ENCODE measurements at regions not wholly inside any gene's neighbourhood (a gene's known extent, or its start where the extent isn't known, plus 50 kb on each side); places are given as distances from the start of the nearest gene placed in this dataset.

GRCh38 chr3:166111562-166111961, 274.3 kb upstream of the BCHE start:
- H3K36me3 Mint-ChIP-seq = peaks cover 0 to 4% (median 0%) of the 10 kb centered on the region in 3 donors
- H3K9me3 Mint-ChIP-seq = peaks cover 0 to 26% (median 5%) of the 10 kb centered on the region in 9 donors
- ATAC-seq (no peak), DNase-seq (no peak)
- H3K27ac Mint-ChIP-seq = no peak overlapping the region
- no peaks in the 10 kb centered on the region for H3K4me1 Mint-ChIP-seq
- H3K4me3 Mint-ChIP-seq = no peak overlapping the region
- no peaks in the 10 kb centered on the region for H3K27me3 Mint-ChIP-seq
- POLR2A ChIA-PET = no interaction called here

- Mint-ChIP-seq H3K36me3 (peaks cover 0 to 4% (median 0%) of the 10 kb centered on the region in 3 donors), H3K27me3 (no peaks in the 10 kb centered on the region), H3K4me1 (no peaks in the 10 kb centered on the region), H3K27ac (no peak overlapping the region), H3K4me3 (no peak overlapping the region), H3K9me3 (peaks cover 0 to 30% (median 5%) of the 10 kb centered on the region in 9 donors)
- DNase-seq (no peak), ATAC-seq (no peak)
- POLR2A ChIA-PET = no interaction called here
Measured at GRCh38 chr3:166110102-166110501, 272.9 kb upstream of the BCHE start.

GRCh38 chr3:166104938-166105337, 267.7 kb upstream of the BCHE start:
- peaks cover 0 to 21% (median 4%) of the 10 kb centered on the region in 9 donors for H3K9me3 Mint-ChIP-seq
- DNase-seq (no peak), ATAC-seq (no peak)
- POLR2A ChIA-PET = no interaction called here
- no peaks in the 10 kb centered on the region for H3K36me3 Mint-ChIP-seq
- no peaks in the 10 kb centered on the region for H3K27me3 Mint-ChIP-seq
- H3K4me3 Mint-ChIP-seq = no peak overlapping the region
- no peak overlapping the region for H3K27ac Mint-ChIP-seq
- no peaks in the 10 kb centered on the region for H3K4me1 Mint-ChIP-seq

GRCh38 chr3:166100730-166101129, 263.5 kb upstream of the BCHE start:
- POLR2A ChIA-PET = no interaction called here
- H3K27me3 Mint-ChIP-seq = no peaks in the 10 kb centered on the region
- no peak for ATAC-seq
- H3K4me3 Mint-ChIP-seq = no peak overlapping the region
- H3K27ac Mint-ChIP-seq = no peak overlapping the region
- no peak for DNase-seq
- H3K9me3 Mint-ChIP-seq = peaks cover 0 to 22% (median 1%) of the 10 kb centered on the region in 9 donors
- no peaks in the 10 kb centered on the region for H3K4me1 Mint-ChIP-seq
- H3K36me3 Mint-ChIP-seq = no peaks in the 10 kb centered on the region

- no peak overlapping the region for H3K27ac Mint-ChIP-seq
- POLR2A ChIA-PET = no interaction called here
- H3K4me3 Mint-ChIP-seq = no peak overlapping the region
- DNase-seq = no peak
- no peaks in the 10 kb centered on the region for H3K36me3 Mint-ChIP-seq
- no peak for ATAC-seq
- H3K4me1 Mint-ChIP-seq = no peaks in the 10 kb centered on the region
- H3K9me3 Mint-ChIP-seq = peaks cover 0 to 12% (median 4%) of the 10 kb centered on the region in 9 donors
- H3K27me3 Mint-ChIP-seq = no peaks in the 10 kb centered on the region
Measured at GRCh38 chr3:166089575-166089974, 252.4 kb upstream of the BCHE start.

GRCh38 chr3:166085164-166085856, 248.1 kb upstream of the BCHE start:
- POLR2A ChIA-PET = no interaction called here
- DNase-seq = no peak
- peaks cover 0 to 9% (median 2%) of the 10 kb centered on the region in 9 donors for H3K9me3 Mint-ChIP-seq
- no peak for ATAC-seq
- no peak overlapping the region for H3K27ac Mint-ChIP-seq
- H3K4me3 Mint-ChIP-seq = no peak overlapping the region
- H3K4me1 Mint-ChIP-seq = no peaks in the 10 kb centered on the region
- no peaks in the 10 kb centered on the region for H3K36me3 Mint-ChIP-seq
- no peaks in the 10 kb centered on the region for H3K27me3 Mint-ChIP-seq

- ATAC-seq (no peak), DNase-seq (no peak)
- Mint-ChIP-seq H3K36me3 (no peaks in the 10 kb centered on the region), H3K9me3 (peaks cover 0 to 8% (median 5%) of the 10 kb centered on the region in 9 donors), H3K4me1 (no peaks in the 10 kb centered on the region), H3K27me3 (no peaks in the 10 kb centered on the region), H3K4me3 (no peak overlapping the region), H3K27ac (no peak overlapping the region)
- POLR2A ChIA-PET = no interaction called here
Measured at GRCh38 chr3:166080096-166080495, 242.9 kb upstream of the BCHE start.

GRCh38 chr3:166071831-166072230, 234.6 kb upstream of the BCHE start:
- Mint-ChIP-seq H3K27me3 (no peaks in the 10 kb centered on the region), H3K9me3 (peaks cover 0 to 16% (median 5%) of the 10 kb centered on the region in 9 donors), H3K4me1 (no peaks in the 10 kb centered on the region), H3K4me3 (no peak overlapping the region), H3K27ac (no peak overlapping the region), H3K36me3 (no peaks in the 10 kb centered on the region)
- ATAC-seq = no peak
- POLR2A ChIA-PET = no interaction called here
- DNase-seq = no peak

- DNase-seq = no peak
Measured at GRCh38 chr3:166064476-166064875, 227.3 kb upstream of the BCHE start.

GRCh38 chr3:166060789-166061479, 223.7 kb upstream of the BCHE start:
- no peak overlapping the region for H3K27ac Mint-ChIP-seq
- H3K36me3 Mint-ChIP-seq = no peaks in the 10 kb centered on the region
- no peak overlapping the region for H3K4me3 Mint-ChIP-seq
- H3K27me3 Mint-ChIP-seq = no peaks in the 10 kb centered on the region
- no peaks in the 10 kb centered on the region for H3K4me1 Mint-ChIP-seq
- peak in 1 of 2 donors; percentile 33 for ATAC-seq
- H3K9me3 Mint-ChIP-seq = peaks cover 0 to 13% (median 2%) of the 10 kb centered on the region in 9 donors
- POLR2A ChIA-PET = no interaction called here
- DNase-seq = no peak

More at GRCh38 chr3:166064476-166064875, 227.3 kb upstream of the BCHE start:
- no peaks in the 10 kb centered on the region for H3K27me3 Mint-ChIP-seq
- no peaks in the 10 kb centered on the region for H3K4me1 Mint-ChIP-seq
- H3K27ac Mint-ChIP-seq = no peak overlapping the region
- H3K4me3 Mint-ChIP-seq = no peak overlapping the region
- peaks cover 0 to 12% (median 3%) of the 10 kb centered on the region in 9 donors for H3K9me3 Mint-ChIP-seq
- POLR2A ChIA-PET = no interaction called here
- H3K36me3 Mint-ChIP-seq = no peaks in the 10 kb centered on the region
- ATAC-seq = no peak

GRCh38 chr3:166052440-166052839, 215.2 kb upstream of the BCHE start:
- Mint-ChIP-seq H3K27me3 (no peaks in the 10 kb centered on the region), H3K9me3 (peaks cover 5 to 45% (median 7%) of the 10 kb centered on the region in 9 donors), H3K27ac (no peak overlapping the region), H3K36me3 (no peaks in the 10 kb centered on the region), H3K4me1 (no peaks in the 10 kb centered on the region), H3K4me3 (no peak overlapping the region)
- ATAC-seq = no peak
- no peak for DNase-seq
- POLR2A ChIA-PET = no interaction called here

- no peak for DNase-seq
- H3K27me3 Mint-ChIP-seq = no peaks in the 10 kb centered on the region
- H3K36me3 Mint-ChIP-seq = peaks cover 0 to 8% (median 0%) of the 10 kb centered on the region in 3 donors
- H3K4me3 Mint-ChIP-seq = no peak overlapping the region
- no peak for ATAC-seq
- H3K9me3 Mint-ChIP-seq = peaks cover 0 to 19% (median 7%) of the 10 kb centered on the region in 9 donors
- H3K27ac Mint-ChIP-seq = no peak overlapping the region
- POLR2A ChIA-PET = no interaction called here
- no peaks in the 10 kb centered on the region for H3K4me1 Mint-ChIP-seq
Measured at GRCh38 chr3:166029507-166029906, 192.3 kb upstream of the BCHE start.

GRCh38 chr3:166013073-166013679, 176.0 kb upstream of the BCHE start:
- no peaks in the 10 kb centered on the region for H3K4me1 Mint-ChIP-seq
- DNase-seq = no peak
- H3K27me3 Mint-ChIP-seq = no peaks in the 10 kb centered on the region
- no peak for ATAC-seq
- peaks cover 3 to 21% (median 11%) of the 10 kb centered on the region in 9 donors for H3K9me3 Mint-ChIP-seq
- H3K36me3 Mint-ChIP-seq = peaks cover 0 to 8% (median 0%) of the 10 kb centered on the region in 3 donors
- no peak overlapping the region for H3K4me3 Mint-ChIP-seq
- no peak overlapping the region for H3K27ac Mint-ChIP-seq
- POLR2A ChIA-PET = no interaction called here

Data from naive thymus-derived CD8-positive, alpha-beta T cell (primary cell).